ENCODE measurements at regions not wholly inside any gene's neighbourhood (a gene's known extent, or its start where the extent isn't known, plus 50 kb on each side); places are given as distances from the start of the nearest gene placed in this dataset.

DNA sequence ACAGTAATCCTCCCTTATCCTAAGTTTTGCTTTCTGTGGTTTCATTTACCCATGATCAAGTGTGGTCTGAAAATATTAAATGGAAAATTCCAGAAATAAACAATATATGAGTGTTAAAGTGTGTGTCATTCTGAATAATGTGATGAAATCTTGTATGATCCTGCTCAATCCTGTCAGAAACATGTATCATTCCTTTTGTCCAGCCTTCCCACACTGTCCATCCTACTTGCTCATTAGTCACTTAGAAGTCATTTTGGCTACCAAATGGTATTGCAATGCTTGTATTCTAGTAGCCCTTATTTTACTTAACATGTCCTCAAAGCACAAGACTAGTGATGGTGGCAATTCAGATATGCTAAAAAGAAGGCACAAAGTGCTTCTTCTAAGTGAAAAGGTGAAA is 1211.2 kb upstream of the SORCS1 start:
- H4K5ac ChIP-seq (ENCODE audit: insufficient read length, low read depth, low read length): no peak overlapping the region
- H3K79me1 ChIP-seq (ENCODE audit: insufficient read depth, low read depth, low read length, poor library complexity, severe bottlenecking): no peaks in the 10 kb centered on the region
- H3K4me1 ChIP-seq (ENCODE audit: insufficient read depth, low read length): no peaks in the 10 kb centered on the region
- H3K9me3 ChIP-seq (ENCODE audit: control insufficient read depth, low read depth, low read length): no peaks in the 10 kb centered on the region
- no peak overlapping the region for H2BK20ac ChIP-seq (ENCODE audit: low read depth, low read length, poor library complexity, severe bottlenecking)
- no peaks in the 10 kb centered on the region for H3K27me3 ChIP-seq (ENCODE audit: insufficient read depth, low read length)
- no peak overlapping the region for H4K8ac ChIP-seq (replicated peaks; ENCODE audit: insufficient read length, low read depth, low read length)
- no peaks in the 10 kb centered on the region for H3K79me2 ChIP-seq (ENCODE audit: insufficient read depth, low read length)
- H4K20me1 ChIP-seq (ENCODE audit: control insufficient read depth, insufficient read depth, insufficient read length): no peaks in the 10 kb centered on the region
- H3T11ph ChIP-seq (ENCODE audit: low read length): no peak overlapping the region
- no peak overlapping the region for H3K4me2 ChIP-seq (ENCODE audit: insufficient read depth, insufficient read length, low read length)
- H2BK120ac ChIP-seq (ENCODE audit: low read depth, low read length, poor library complexity, severe bottlenecking): no peak overlapping the region
- H2BK15ac ChIP-seq (ENCODE audit: low read depth, low read length): no peak overlapping the region
- no peak overlapping the region for H3K27ac ChIP-seq (ENCODE audit: insufficient read length, low read depth, low read length)
- no peak overlapping the region for H2AK5ac ChIP-seq (ENCODE audit: insufficient read length, low read length)
- Mint-ChIP-seq H3K4me1 (no peaks in the 10 kb centered on the region), H3K36me3 (ENCODE audit: insufficient read depth in 1 of 3, low read depth in 3 of 3) (no peaks in the 10 kb centered on the region; a peak in 1 of 7 replicates), H3K9me3 (peaks cover 0 to 6% of the 10 kb centered on the region in 2 experiments; a peak in 1 of 5 replicates), H3K27ac (no peak overlapping the region), H3K27me3 (ENCODE audit: low read depth) (peaks cover 2% of the 10 kb centered on the region; the same call in 1 of the 2 replicates), H3K4me3 (no peak overlapping the region)
- H3K18ac ChIP-seq (ENCODE audit: insufficient read length, low read depth, low read length): no peak overlapping the region
- H2BK5ac ChIP-seq (ENCODE audit: insufficient read length, low read length): no peak overlapping the region
- no peak overlapping the region for H3K23ac ChIP-seq (ENCODE audit: insufficient read length, low read depth, low read length)
- no peak overlapping the region for H3K56ac ChIP-seq (ENCODE audit: insufficient read length, low read depth, low read length)
- no peak overlapping the region for H2BK12ac ChIP-seq (ENCODE audit: insufficient read length, low read depth, low read length)
- no peak overlapping the region for H3K4ac ChIP-seq (ENCODE audit: low read depth, low read length)
- H3K9ac ChIP-seq (ENCODE audit: extremely low read depth, insufficient read length, low read length): no peak overlapping the region
- H3K23me2 ChIP-seq (ENCODE audit: insufficient read length, low read depth, low read length, poor library complexity, severe bottlenecking): no peaks in the 10 kb centered on the region
- TF ChIP-seq, protein P1, sequence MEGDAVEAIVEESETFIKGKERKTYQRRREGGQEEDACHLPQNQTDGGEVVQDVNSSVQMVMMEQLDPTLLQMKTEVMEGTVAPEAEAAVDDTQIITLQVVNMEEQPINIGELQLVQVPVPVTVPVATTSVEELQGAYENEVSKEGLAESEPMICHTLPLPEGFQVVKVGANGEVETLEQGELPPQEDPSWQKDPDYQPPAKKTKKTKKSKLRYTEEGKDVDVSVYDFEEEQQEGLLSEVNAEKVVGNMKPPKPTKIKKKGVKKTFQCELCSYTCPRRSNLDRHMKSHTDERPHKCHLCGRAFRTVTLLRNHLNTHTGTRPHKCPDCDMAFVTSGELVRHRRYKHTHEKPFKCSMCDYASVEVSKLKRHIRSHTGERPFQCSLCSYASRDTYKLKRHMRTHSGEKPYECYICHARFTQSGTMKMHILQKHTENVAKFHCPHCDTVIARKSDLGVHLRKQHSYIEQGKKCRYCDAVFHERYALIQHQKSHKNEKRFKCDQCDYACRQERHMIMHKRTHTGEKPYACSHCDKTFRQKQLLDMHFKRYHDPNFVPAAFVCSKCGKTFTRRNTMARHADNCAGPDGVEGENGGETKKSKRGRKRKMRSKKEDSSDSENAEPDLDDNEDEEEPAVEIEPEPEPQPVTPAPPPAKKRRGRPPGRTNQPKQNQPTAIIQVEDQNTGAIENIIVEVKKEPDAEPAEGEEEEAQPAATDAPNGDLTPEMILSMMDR (conservative IDR thresholded peaks at IDR 0.05): no peak
- no peak overlapping the region for H3K14ac ChIP-seq (ENCODE audit: insufficient read depth, low read length)
- H4K91ac ChIP-seq (ENCODE audit: insufficient read length, low read depth, low read length): no peak overlapping the region
- no peak overlapping the region for H2AFZ ChIP-seq (ENCODE audit: low read length)
- no peak for DNase-seq

Measured in H9 (cell line).